KMS-11 (cell line): ENCODE measurements at regions not wholly inside any gene's neighbourhood (a gene's known extent, or its start where the extent isn't known, plus 50 kb on each side); places are given as distances from the start of the nearest gene placed in this dataset.
"Not testable (repeated sequence)": the region's sequence is repeated elsewhere in the genome, so short reads cannot be mapped to it uniquely, and the experiment has no call there.

Experiments used
- H2AFZ ChIP-seq: fragments of 200-600 bp; sonication (generic); 2 replicates; pipeline ENCODE4 v1.6.1; 2016; ENCODE audit warnings: antibody characterized with exemption, mixed run types, low read depth
- H3K27ac ChIP-seq: fragments of 200-600 bp; sonication (generic); 2 replicates; pipeline ENCODE4 v1.6.1; 2016; ENCODE audit warnings: mild to moderate bottlenecking, mixed run types
- H3K27me3 ChIP-seq: fragments of 200-600 bp; sonication (generic); 2 replicates; pipeline ENCODE4 v1.6.1; 2017; ENCODE audit warnings: mild to moderate bottlenecking, low read depth, mixed run types, moderate library complexity; ENCODE audit not compliant: insufficient read depth
- H3K36me3 ChIP-seq: fragments of 200-600 bp; sonication (generic); 2 replicates; pipeline ENCODE4 v1.6.1; 2017; ENCODE audit warnings: mild to moderate bottlenecking, mixed run types; ENCODE audit not compliant: insufficient read depth
- H3K4me1 ChIP-seq: fragments of 200-600 bp; sonication (generic); 2 replicates; pipeline ENCODE4 v1.6.1; 2016; ENCODE audit warnings: mild to moderate bottlenecking, low read depth, mixed run types; ENCODE audit not compliant: poor library complexity, severe bottlenecking
- H3K4me2 ChIP-seq: fragments of 200-600 bp; sonication (generic); 2 replicates; pipeline ENCODE4 v1.7.0; 2016; ENCODE audit warnings: mild to moderate bottlenecking, mixed run types
- H3K4me3 ChIP-seq: fragments of 200-600 bp; sonication (generic); IDR thresholded peaks from 2 replicates; pipeline ENCODE4 v1.6.1; 2017; ENCODE audit warnings: low read depth, low read length, mixed read lengths; ENCODE audit not compliant: insufficient read depth
- H3K79me2 ChIP-seq: fragments of 200-600 bp; sonication (generic); 2 replicates; pipeline ENCODE4 v1.6.1; 2016; ENCODE audit warnings: low read depth, mixed run types; ENCODE audit not compliant: insufficient read depth
- H3K9ac ChIP-seq: fragments of 200-600 bp; sonication (generic); 2 replicates; pipeline ENCODE4 v1.6.1; 2016; ENCODE audit warnings: mild to moderate bottlenecking, mixed run types
- H4K20me1 ChIP-seq: fragments of 200-600 bp; sonication (generic); 2 replicates; pipeline ENCODE4 v1.6.1; 2016; ENCODE audit warnings: mild to moderate bottlenecking, mixed run types; ENCODE audit not compliant: insufficient read depth
- CTCF ChIP-seq: fragments of 200-600 bp; sonication (generic); conservative IDR thresholded peaks from 2 replicates; pipeline ENCODE4 v1.6.1; 2017; ENCODE audit warnings: low read depth, mild to moderate bottlenecking, antibody characterized with exemption, low read length, moderate library complexity, mixed read lengths

- Histone ChIP-seq H3K9ac (no peak overlapping the region), H3K4me3 (no peak overlapping the region), H3K36me3 (no peaks in the 10 kb centered on the region), H3K27me3 (no peaks in the 10 kb centered on the region), H2AFZ (no peak overlapping the region), H4K20me1 (no peaks in the 10 kb centered on the region), H3K4me2 (no peak overlapping the region), H3K4me1 (peaks cover 36% of the 10 kb centered on the region), H3K27ac (no peak overlapping the region), H3K79me2 (no peaks in the 10 kb centered on the region)
- TF ChIP-seq CTCF = no peak
These were observed 166.0 kb downstream of the SLC38A4 start for GRCh38 chr12:46659824-46660223.

- Histone ChIP-seq H3K36me3 (no peaks in the 10 kb centered on the region), H3K4me2 (no peak overlapping the region), H3K4me1 (peaks cover 29% of the 10 kb centered on the region), H3K9ac (no peak overlapping the region), H3K4me3 (no peak overlapping the region), H3K27ac (no peak overlapping the region), H3K27me3 (no peaks in the 10 kb centered on the region), H2AFZ (no peak overlapping the region), H3K79me2 (no peaks in the 10 kb centered on the region), H4K20me1 (no peaks in the 10 kb centered on the region)
- TF ChIP-seq CTCF = no peak
These were observed 166.7 kb downstream of the SLC38A4 start for GRCh38 chr12:46659032-46659650.

- H3K27ac ChIP-seq = no peak overlapping the region
- peaks cover 26% of the 10 kb centered on the region for H3K4me1 ChIP-seq
- H3K27me3 ChIP-seq = no peaks in the 10 kb centered on the region
- no peaks in the 10 kb centered on the region for H4K20me1 ChIP-seq
- no peak overlapping the region for H2AFZ ChIP-seq
- H3K4me2 ChIP-seq = no peak overlapping the region
- H3K79me2 ChIP-seq = no peaks in the 10 kb centered on the region
- no peak for TF ChIP-seq CTCF
- no peak overlapping the region for H3K9ac ChIP-seq
- H3K4me3 ChIP-seq = no peak overlapping the region
- no peaks in the 10 kb centered on the region for H3K36me3 ChIP-seq
These were observed 168.1 kb downstream of the SLC38A4 start for GRCh38 chr12:46657453-46658411.

GRCh38 chr12:46655984-46656383, 169.8 kb downstream of the SLC38A4 start:
- H3K79me2 ChIP-seq, H3K4me3 ChIP-seq, H3K27me3 ChIP-seq, H3K4me2 ChIP-seq, H4K20me1 ChIP-seq, H3K36me3 ChIP-seq, H3K4me1 ChIP-seq, H3K27ac ChIP-seq, H2AFZ ChIP-seq, H3K9ac ChIP-seq: not testable (repeated sequence)

GRCh38 chr12:46653311-46653710, 172.5 kb downstream of the SLC38A4 start:
- no peak overlapping the region for H3K9ac ChIP-seq
- H3K27me3 ChIP-seq = no peaks in the 10 kb centered on the region
- no peaks in the 10 kb centered on the region for H3K36me3 ChIP-seq
- no peak for TF ChIP-seq CTCF
- no peak overlapping the region for H3K4me2 ChIP-seq
- no peaks in the 10 kb centered on the region for H4K20me1 ChIP-seq
- H3K27ac ChIP-seq = no peak overlapping the region
- no peaks in the 10 kb centered on the region for H3K79me2 ChIP-seq
- H3K4me1 ChIP-seq = no peaks in the 10 kb centered on the region
- H3K4me3 ChIP-seq = no peak overlapping the region
- H2AFZ ChIP-seq = no peak overlapping the region
